Nephron (organoid): ENCODE measurements at regions not wholly inside any gene's neighbourhood (a gene's known extent, or its start where the extent isn't known, plus 50 kb on each side); places are given as distances from the start of the nearest gene placed in this dataset.

Experiments used
- H3K27ac Mint-ChIP-seq, 3 experiments: 2 replicates each; pipeline ENCODE4 v1.8.0; 2020; ENCODE audit warnings: mixed read lengths in 3 of 3, mild to moderate bottlenecking in 2 of 3, moderate library complexity in 1 of 3
- H3K27me3 Mint-ChIP-seq: 2 replicates; pipeline ENCODE4 v1.8.0; 2021; ENCODE audit warnings: low read depth, mild to moderate bottlenecking, moderate library complexity, mixed read lengths
- H3K36me3 Mint-ChIP-seq: 2 replicates; pipeline ENCODE4 v1.8.0; 2020; ENCODE audit warnings: low read depth, mixed read lengths
- H3K4me1 Mint-ChIP-seq: 2 replicates; pipeline ENCODE4 v1.8.0; 2020; ENCODE audit warnings: mixed read lengths
- H3K4me3 Mint-ChIP-seq, 3 experiments: 2 replicates each; pipeline ENCODE4 v1.8.0; 2020; ENCODE audit warnings: mild to moderate bottlenecking in 3 of 3, mixed read lengths in 3 of 3, moderate library complexity in 2 of 3
- H3K9me3 Mint-ChIP-seq: 2 replicates; pipeline ENCODE4 v1.8.0; 2020; ENCODE audit warnings: mixed read lengths
- TF ChIP-seq, protein P1 (sequence below), 3 experiments: fragments of 200-600 bp; sonication (generic); IDR thresholded peaks; one replicate each; pipeline ENCODE4 v1.5.0; 2021; ENCODE audit warnings: antibody characterized with exemption in 3 of 3; ENCODE audit not compliant: unreplicated experiment in 3 of 3

DNA sequence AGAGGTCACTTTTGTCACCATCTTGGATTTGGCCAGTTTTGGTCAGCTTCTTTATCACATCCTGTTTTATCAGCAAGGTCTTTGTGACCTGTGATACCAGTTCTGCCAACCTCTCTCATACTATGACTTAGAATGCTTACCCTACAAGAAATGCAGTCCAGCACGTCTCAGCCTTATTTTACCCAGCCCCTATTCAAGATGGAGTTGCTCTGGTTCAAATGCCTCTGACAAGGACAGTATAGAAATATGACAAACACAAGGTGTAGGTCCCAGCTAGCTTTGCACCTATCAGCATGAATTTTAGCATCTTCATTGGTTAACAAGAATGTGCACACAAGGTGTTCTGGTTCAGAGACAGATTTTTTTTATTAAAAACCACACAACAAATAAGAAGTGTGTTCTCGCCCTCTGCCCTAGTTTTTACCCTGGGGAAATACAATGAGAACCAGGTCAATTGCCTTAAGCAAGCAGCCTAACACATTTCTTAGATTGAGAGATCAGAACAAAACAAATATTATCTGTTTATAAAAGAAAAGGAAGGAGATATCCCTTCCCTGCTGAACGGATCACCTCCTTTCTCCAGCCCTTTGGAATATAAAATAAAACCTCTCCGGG lies 962.3 kb upstream of the PRKX start:
- H3K36me3 Mint-ChIP-seq, result no peaks in the 10 kb centered on the region
- H3K9me3 Mint-ChIP-seq, result no peaks in the 10 kb centered on the region
- H3K4me3 Mint-ChIP-seq, result no peak overlapping the region
- no peak overlapping the region for H3K27ac Mint-ChIP-seq
- no peaks in the 10 kb centered on the region for H3K27me3 Mint-ChIP-seq
- no peaks in the 10 kb centered on the region for H3K4me1 Mint-ChIP-seq
- TF ChIP-seq, protein P1, sequence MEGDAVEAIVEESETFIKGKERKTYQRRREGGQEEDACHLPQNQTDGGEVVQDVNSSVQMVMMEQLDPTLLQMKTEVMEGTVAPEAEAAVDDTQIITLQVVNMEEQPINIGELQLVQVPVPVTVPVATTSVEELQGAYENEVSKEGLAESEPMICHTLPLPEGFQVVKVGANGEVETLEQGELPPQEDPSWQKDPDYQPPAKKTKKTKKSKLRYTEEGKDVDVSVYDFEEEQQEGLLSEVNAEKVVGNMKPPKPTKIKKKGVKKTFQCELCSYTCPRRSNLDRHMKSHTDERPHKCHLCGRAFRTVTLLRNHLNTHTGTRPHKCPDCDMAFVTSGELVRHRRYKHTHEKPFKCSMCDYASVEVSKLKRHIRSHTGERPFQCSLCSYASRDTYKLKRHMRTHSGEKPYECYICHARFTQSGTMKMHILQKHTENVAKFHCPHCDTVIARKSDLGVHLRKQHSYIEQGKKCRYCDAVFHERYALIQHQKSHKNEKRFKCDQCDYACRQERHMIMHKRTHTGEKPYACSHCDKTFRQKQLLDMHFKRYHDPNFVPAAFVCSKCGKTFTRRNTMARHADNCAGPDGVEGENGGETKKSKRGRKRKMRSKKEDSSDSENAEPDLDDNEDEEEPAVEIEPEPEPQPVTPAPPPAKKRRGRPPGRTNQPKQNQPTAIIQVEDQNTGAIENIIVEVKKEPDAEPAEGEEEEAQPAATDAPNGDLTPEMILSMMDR (IDR thresholded peaks at IDR 0.05; ENCODE audit: unreplicated experiment in 3 of 3), result no peak

DNA sequence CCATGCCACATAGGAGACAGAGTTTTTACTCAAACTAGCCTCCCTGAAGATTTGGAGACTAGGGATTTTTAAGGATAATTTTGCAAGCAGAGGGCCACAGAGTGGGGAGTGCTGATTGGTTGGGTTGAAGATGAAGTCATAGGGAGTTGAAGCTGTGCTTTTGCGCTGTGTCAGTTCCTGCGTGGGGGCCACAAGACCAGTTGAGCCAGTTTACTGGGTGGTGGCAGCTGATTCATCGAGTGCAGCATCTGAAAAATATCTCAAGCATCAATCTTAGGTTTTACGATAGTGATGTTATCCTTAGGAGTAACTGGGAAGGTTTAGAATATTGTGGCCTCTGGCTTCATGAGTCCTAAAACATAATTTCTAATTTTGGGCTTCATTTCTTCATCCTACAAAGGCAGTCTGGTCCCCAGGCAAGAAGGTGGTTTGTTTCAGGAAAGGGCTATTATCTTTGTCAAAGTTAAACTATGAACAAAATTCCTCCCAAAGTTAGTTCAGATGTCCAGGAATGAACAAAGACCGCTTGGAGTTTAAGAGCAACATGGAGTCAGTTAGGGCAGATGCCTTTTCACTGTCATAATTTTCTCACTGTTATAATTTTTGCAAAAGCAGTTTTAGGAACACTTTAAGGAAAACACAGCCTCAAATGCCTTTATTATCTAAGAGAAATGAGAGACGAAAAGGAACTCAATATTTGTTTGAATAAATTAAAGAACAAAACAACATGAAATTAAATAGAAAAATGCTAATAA lies 960.8 kb upstream of the PRKX start:
- TF ChIP-seq, protein P1 (IDR thresholded peaks at IDR 0.05; ENCODE audit: unreplicated experiment in 3 of 3), result no peak
- H3K9me3 Mint-ChIP-seq, result no peaks in the 10 kb centered on the region
- no peak overlapping the region for H3K27ac Mint-ChIP-seq

DNA sequence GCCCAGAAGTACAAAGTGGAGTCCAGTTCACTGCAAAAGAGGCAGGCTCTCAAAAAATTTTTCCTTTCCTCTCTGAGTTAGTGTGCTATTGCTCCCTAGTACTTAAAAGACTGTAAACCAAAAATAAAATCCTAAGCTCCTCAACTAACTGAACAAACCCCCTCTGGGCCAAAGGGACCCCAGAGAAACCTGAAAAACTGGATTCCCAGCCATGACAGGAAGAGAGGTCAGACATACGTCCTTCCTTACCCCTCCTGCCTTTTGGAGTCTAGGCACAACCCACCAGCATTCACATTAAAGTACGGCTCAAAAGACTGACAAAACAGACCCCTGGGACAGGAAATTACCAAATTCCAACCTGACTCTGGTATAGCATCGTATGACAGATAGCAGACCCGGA lies 957.9 kb upstream of the PRKX start:
- TF ChIP-seq, protein P1 (IDR thresholded peaks at IDR 0.05; ENCODE audit: unreplicated experiment in 3 of 3), result no peak
- no peak overlapping the region for H3K4me3 Mint-ChIP-seq
- H3K36me3 Mint-ChIP-seq, result no peaks in the 10 kb centered on the region
- peaks cover 3% of the 10 kb centered on the region for H3K9me3 Mint-ChIP-seq
- H3K27me3 Mint-ChIP-seq, result no peaks in the 10 kb centered on the region
- no peak overlapping the region for H3K27ac Mint-ChIP-seq
- no peaks in the 10 kb centered on the region for H3K4me1 Mint-ChIP-seq

More for the DNA sequence above, 960.8 kb upstream of the PRKX start:
- Mint-ChIP-seq H3K27me3 (no peaks in the 10 kb centered on the region), H3K4me1 (no peaks in the 10 kb centered on the region), H3K36me3 (no peaks in the 10 kb centered on the region), H3K4me3 (no peak overlapping the region)

DNA sequence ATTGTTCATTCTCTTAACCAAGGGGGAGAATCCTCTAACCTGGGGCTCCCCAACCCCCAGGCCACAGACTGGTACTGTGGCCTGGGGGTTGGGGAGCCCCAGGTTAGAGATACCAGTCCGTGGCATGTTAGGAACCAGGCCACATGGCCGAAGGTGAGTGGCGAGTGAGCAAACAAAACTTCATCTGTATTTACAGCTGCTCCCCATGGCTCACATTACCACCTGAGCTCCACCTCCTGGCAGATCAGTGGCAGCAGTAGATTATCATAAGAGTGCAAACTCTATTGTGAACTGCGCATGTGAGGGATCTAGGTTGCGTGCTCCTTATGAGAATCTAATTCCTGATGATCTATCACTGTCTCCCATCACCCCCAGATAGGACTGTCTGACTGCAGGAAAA lies 957.2 kb upstream of the PRKX start:
- no peak overlapping the region for H3K27ac Mint-ChIP-seq
- H3K36me3 Mint-ChIP-seq, result no peaks in the 10 kb centered on the region
- peaks cover 3% of the 10 kb centered on the region for H3K9me3 Mint-ChIP-seq
- no peak overlapping the region for H3K4me3 Mint-ChIP-seq
- H3K4me1 Mint-ChIP-seq, result no peaks in the 10 kb centered on the region
- no peaks in the 10 kb centered on the region for H3K27me3 Mint-ChIP-seq
- TF ChIP-seq, protein P1 (IDR thresholded peaks at IDR 0.05; ENCODE audit: unreplicated experiment in 3 of 3), result no peak

DNA sequence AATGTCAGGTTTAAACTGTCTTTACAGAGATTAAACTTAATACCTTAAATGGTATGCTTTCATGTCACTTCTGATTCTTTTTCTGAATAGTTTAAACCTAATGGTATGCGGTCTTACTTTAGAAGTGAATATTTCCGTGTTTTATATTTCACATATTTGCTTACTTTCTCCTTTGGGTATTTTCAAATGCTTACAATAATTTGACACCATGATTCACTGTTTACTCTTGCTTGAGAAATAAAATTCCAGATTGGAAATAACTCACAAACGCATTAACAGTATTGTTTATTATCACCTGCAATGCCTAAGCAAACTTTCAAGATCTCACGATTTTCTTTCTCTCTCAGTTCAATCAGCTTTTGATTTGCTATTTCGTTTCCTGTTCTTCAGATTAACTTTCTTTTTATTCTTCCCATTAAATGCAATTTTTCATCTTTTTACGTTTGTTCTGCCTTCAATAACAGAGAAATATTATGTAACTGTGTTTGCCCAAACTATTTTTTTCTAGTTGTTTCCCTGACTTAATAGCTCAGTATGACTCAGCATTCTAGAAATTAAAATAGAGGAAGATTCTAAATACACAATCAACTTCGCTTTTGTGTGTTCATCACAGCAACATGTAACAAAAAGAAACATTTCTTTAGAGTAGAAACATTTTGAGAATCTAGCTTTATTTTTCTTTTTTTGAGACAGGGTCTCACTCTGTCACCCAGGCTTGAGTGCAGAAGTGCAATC lies 955.5 kb upstream of the PRKX start:
- Mint-ChIP-seq H3K9me3 (peaks cover 3% of the 10 kb centered on the region), H3K4me3 (no peak overlapping the region), H3K27me3 (no peaks in the 10 kb centered on the region), H3K4me1 (no peaks in the 10 kb centered on the region), H3K27ac (no peak overlapping the region), H3K36me3 (no peaks in the 10 kb centered on the region)
- TF ChIP-seq, protein P1 (IDR thresholded peaks at IDR 0.05; ENCODE audit: unreplicated experiment in 3 of 3), result no peak
